GM12891 (cell line): ENCODE measurements at regions not wholly inside any gene's neighbourhood (a gene's known extent, or its start where the extent isn't known, plus 50 kb on each side); places are given as distances from the start of the nearest gene placed in this dataset.

Experiments
- DNase-seq: peaks from one replicate; pipeline ENCODE4 v3.0.0; 2011; ENCODE audit warnings: low spot score; ENCODE audit not compliant: insufficient read length
- FAIRE-seq: peaks from 2 replicates; lab custom pipeline; 2011; peaks lifted over from hg19 to GRCh38; lab: Jason Lieb, UNC
- PAX5 ChIP-seq: IDR thresholded peaks from 2 replicates; pipeline ENCODE4 v1.6.1; 2011; ENCODE audit warnings: low read length, moderate library complexity, mild to moderate bottlenecking; ENCODE audit not compliant: insufficient read depth, severe bottlenecking
- POLR2A ChIP-seq: IDR thresholded peaks from 2 replicates; pipeline ENCODE4 v1.6.1; 2011; ENCODE audit warnings: low read depth, low read length, control low read depth
- POLR2AphosphoS5 ChIP-seq: IDR thresholded peaks from 2 replicates; pipeline ENCODE4 v1.6.1; 2011; ENCODE audit warnings: low read depth, low read length, control low read depth
- POU2F2 ChIP-seq: IDR thresholded peaks from 2 replicates; pipeline ENCODE4 v1.6.1; 2011; ENCODE audit warnings: low read depth, mild to moderate bottlenecking, control low read depth, low read length, moderate library complexity
- SPI1 ChIP-seq: IDR thresholded peaks from 2 replicates; pipeline ENCODE4 v1.6.1; 2011; ENCODE audit warnings: low read depth, low read length, control low read depth
- TAF1 ChIP-seq: IDR thresholded peaks from 2 replicates; pipeline ENCODE4 v1.6.1; 2011; ENCODE audit warnings: low read depth, low read length, control low read depth

DNA sequence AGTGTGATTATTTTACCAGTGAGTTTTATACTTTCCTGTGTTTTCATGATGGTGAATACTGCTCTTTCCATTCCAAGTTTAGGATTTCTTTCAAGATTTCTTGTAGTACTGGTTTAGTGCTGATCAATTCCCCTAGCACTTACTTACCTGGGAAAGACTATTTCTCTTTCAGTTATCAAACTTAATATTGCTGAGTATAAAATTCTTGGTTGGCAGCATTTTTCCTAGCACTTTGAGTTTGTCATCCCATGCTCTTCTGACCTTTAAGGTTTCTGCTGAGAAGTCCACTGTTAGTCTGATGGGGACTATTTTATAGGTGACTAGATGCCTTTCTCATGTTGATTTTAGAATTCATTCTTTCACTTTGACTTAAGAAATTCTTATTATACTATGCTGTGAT lies 842.8 kb upstream of the CITED2 start:
- FAIRE-seq (no peak), DNase-seq (no peak)
- TF ChIP-seq SPI1 (no peak), POU2F2 (no peak), TAF1 (no peak), POLR2AphosphoS5 (no peak), PAX5 (no peak), POLR2A (no peak)

DNA sequence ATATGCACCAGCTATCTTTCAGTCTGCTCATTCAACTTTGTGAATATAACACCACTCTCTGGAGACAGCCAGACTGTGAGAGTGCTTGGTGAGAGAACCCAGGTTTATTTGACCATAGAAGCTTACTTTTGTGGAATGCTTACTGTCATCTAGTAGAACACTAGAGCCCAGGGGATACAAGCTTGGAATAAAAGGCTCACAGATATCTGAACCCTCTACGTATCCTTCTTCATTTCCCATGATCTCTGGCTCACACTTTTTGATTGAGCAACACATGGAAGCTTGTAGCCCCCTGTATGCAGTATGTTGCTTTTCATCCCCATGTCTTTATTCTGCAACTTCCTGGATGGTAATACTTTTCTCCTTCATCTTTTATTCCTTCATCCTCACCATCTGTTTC lies 835.3 kb upstream of the CITED2 start:
- DNase-seq (no peak), FAIRE-seq (no peak)
- no peak for TF ChIP-seq POLR2A
- no peak for TF ChIP-seq POU2F2
- no peak for TF ChIP-seq SPI1
- TF ChIP-seq TAF1 = no peak
- TF ChIP-seq POLR2AphosphoS5 = no peak
- no peak for TF ChIP-seq PAX5

DNA sequence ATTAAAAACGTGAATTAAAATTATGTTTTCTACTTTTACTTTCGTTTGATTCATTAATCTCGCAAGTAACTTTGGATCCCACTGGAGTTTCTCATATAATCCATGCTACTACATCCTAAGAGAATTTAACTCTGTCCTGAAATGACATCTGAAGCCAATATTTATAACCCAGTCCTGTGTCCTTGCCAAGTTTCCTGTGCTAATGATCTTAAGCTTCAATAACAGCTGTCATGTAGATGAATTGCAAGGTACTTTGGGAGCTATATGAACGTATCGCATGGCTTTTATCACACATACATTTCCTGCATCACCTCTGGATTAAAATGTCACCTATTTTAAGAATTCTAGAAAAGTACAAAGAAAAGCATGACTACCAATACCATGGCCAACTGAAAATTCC lies 833.8 kb upstream of the CITED2 start:
- no peak for DNase-seq
- TF ChIP-seq POU2F2 (no peak), PAX5 (no peak), SPI1 (no peak), POLR2AphosphoS5 (no peak), POLR2A (no peak), TAF1 (no peak)
- FAIRE-seq = no peak

DNA sequence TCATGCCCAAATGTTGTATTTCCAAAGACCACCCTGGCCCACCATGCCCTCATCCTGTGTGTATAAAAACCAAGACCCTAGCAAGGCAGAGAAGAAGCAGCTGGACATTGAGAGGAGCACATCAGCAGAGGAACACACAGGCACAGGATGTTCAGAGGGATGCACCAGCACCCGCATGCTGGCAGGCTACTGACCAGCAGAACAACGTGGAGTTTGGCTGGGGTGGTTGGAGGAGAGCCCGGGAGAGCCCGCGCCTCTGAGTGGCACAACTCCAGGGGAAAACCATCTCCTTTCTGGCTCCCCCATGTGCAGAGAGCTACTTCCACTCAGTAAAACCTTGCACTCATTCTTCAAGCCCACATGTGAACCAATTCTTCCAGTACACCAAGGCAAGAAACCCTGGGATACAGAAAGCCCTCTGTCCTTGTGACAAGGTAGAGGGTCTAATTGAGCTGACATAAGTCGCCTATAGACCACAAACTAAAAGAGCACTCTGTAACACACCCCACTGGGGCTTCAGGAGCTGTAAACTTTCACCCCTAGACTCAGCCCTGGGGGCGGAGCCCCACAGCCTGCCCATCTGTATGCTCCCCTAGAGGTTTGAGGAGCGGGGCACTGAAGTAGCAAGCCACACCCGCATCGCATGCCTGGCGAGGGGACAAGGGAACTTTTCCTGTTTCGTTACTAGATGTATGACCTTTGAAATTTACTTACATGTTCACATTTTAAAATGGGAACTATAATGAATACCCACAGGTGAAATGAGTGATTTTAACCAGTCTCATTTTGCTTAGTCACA lies 831.5 kb upstream of the CITED2 start:
- TF ChIP-seq POLR2AphosphoS5 (no peak), POU2F2 (no peak), SPI1 (no peak), TAF1 (no peak), PAX5 (no peak), POLR2A (no peak)
- FAIRE-seq = no peak
- DNase-seq = no peak

DNA sequence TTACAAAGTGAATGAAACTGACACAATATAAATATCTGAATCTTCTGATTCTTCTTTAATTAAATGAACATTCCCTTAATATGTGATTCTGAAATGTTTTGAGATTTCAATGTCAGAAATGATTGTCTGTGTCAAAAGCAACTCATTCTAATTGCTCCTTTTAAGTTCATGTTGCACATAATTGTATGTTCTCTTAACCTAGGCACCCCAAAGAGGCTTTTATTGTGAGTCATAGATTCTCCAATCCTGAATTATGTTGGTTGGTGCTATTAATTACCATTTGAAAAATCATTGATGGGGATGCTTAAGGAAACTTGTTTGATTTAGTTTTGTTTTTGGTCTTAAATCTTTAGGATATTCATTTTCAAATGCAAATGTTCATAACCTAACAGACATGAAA lies 829.7 kb upstream of the CITED2 start:
- FAIRE-seq = no peak
- TF ChIP-seq PAX5 (no peak), POU2F2 (no peak), TAF1 (no peak), POLR2A (no peak), POLR2AphosphoS5 (no peak), SPI1 (no peak)
- no peak for DNase-seq

DNA sequence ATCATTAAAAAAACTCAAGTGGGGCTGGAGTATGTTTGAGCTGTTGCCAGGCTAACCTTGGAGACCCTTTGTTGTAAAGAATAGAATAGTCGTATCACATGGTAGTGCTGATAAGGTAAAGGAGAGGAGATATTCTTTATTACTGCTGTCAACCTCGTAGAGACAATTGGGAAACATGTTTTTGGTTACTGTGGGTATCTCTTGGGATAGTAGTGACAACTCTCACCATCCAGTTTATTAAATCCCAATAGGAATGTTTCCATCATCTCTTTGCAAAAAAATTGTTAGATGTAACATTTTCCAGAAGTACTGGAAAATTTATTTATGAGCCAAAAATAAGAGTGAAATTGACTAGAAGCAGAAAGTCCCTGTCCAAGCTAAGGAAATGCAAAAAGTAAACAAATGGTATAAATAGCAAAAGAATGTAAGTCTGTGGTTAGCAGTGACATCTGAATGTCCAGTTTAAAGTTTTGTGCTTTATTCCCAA lies 829.3 kb upstream of the CITED2 start:
- FAIRE-seq (no peak), DNase-seq (no peak)
- no peak for TF ChIP-seq TAF1
- TF ChIP-seq POLR2A = no peak
- TF ChIP-seq PAX5 = no peak
- TF ChIP-seq POLR2AphosphoS5 = no peak

DNA sequence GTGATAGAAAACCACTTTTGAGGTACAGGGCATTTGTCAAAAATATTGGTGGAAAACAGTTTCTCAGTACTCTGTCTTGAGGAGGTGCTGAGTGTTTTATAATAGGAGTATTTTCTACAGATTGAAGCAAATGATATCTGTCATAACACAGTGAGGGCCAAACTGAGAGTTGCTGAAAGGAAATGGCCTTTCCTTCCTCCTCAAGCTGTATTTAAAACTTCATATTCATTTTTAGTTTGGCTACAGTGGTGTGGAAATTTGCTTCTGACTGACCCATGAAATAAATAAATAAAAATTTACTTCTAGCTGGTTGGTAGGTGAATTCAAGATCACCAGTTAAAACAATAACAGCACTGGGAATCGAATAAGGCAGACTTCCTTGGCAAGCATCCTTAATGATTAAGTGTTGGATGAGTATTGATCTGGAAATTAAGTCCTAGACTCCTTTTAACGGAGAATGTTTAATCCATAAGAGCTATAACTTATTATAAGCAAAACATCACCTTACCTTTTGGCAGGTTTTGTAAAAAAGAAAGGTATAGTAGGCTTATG lies 828.6 kb upstream of the CITED2 start:
- DNase-seq = no peak
- no peak for TF ChIP-seq POLR2A
- TF ChIP-seq PAX5 = no peak
- TF ChIP-seq TAF1 = no peak
- TF ChIP-seq SPI1 = no peak
- TF ChIP-seq POLR2AphosphoS5 = no peak
- TF ChIP-seq POU2F2 = no peak
- FAIRE-seq = no peak

DNA sequence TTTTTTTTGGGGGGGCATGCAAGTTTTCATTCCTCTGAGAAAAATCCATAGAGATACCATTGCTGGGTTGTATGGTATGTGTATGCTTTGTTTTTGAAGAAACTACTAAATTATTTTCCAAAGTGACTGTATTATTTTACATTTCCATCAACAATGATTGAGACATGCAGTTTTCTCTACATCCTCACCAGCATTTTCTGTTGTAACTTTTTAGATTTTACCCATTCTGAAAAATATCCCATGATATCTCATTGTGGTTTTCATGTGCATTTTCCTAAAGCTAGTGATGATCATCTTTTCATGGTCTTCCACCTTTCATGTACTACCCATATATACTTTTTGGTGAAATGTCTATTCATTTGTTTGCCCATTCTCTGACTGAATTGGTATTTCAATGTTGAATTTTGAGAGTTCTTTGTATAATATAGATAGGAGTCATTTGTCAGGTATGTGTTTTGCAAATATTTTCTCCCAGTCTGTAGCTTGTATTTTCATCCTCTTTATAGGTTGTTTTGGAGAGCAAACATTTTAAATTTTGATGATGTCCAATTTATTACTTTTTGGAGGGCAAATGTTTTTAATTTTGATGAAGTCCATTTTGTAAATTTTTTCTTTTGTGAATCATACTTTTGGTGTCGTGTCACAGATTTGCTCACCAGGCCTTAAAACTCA lies 827.5 kb upstream of the CITED2 start:
- no peak for FAIRE-seq
- DNase-seq = no peak
- TF ChIP-seq PAX5 = no peak
- TF ChIP-seq SPI1 = no peak
- no peak for TF ChIP-seq TAF1
- TF ChIP-seq POLR2A = no peak
- no peak for TF ChIP-seq POU2F2
- no peak for TF ChIP-seq POLR2AphosphoS5

DNA sequence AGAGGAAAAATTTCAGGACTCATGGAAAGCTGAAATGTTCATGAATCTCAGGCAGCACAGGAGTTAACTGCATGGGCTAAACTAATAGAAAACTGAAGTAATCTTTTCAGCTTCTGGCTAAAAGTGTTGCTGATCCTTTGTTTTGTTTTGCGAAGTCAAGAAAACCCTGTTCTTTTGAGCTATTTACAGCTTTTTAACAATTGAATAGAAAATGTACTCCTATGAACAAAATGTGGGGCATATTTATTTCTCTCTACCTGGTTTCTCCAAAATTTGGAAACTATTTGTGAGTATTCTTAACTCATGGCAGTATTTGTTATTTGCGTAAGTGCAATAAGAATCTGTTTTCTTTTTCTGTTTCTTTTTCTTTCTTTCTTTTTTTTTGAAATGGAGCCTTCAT lies 818.8 kb upstream of the CITED2 start:
- TF ChIP-seq PAX5 (no peak), SPI1 (no peak), TAF1 (no peak), POU2F2 (no peak), POLR2AphosphoS5 (no peak), POLR2A (no peak)
- no peak for DNase-seq
- FAIRE-seq = no peak
